Iris pigment epithelial cell (primary cell): ENCODE measurements at regions not wholly inside any gene's neighbourhood (a gene's known extent, or its start where the extent isn't known, plus 50 kb on each side); places are given as distances from the start of the nearest gene placed in this dataset.

ENCODE experiments used
- DNase-seq: peaks from one replicate; pipeline ENCODE4 v3.0.0-alpha.2; 2011; ENCODE audit warnings: low read depth

DNA sequence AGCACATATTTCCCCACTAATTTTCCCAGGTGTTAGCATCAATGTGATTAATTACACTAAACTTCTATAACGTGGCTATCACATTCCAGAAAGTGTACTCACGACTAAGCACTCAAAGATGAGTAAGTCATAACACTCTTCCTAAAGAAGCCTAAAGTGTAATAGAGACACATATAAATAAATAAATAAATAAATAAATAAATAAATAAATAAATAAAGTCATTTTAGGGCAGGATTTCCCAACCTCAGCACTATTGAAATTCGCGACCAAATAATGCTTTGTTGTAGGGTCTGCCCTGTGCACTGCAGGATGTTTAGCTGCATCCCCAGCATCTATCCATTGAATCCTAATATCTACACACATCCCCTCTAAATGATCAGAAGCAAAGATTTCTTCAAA is 390.9 kb downstream of the CDH7 start:
- no peak for DNase-seq

DNA sequence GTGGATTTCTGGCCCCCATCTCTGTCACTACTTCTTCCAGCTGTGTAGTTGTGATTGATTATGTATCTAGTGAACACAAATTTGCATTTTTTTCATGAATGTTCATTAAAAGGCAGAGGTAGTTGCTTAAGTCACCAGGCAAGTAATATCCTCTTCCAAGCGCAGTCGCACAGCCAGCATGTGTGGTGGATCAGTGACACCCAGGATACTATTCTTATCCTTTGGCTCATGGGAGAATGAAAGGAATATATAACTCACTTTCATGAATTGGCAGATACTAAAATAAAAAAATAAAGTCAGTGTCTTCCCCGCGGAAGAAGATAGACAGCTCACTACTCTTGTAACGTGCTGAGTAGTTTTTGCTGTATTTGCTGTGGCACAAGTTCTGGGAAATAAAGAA is 387.8 kb downstream of the CDH7 start:
- no peak for DNase-seq

DNA sequence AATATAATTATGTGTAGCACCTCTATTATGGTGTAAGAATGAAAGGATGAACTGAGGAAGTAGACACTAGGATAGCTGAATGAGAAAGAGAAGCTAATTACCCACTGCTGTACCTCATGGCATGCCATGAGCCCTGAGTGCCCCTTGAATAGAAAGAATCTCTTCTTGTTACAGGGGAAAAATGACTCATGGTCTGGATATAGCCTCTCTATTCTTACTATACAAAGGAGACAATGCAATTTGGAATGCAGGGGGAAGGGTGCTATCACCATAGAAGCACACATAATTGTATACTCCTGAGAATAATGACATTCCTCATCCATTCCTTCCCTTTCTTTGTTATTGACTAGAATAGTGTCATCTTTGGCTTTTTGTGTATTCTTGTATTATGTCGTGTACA is 385.2 kb downstream of the CDH7 start:
- DNase-seq, result peak; percentile 4

DNA sequence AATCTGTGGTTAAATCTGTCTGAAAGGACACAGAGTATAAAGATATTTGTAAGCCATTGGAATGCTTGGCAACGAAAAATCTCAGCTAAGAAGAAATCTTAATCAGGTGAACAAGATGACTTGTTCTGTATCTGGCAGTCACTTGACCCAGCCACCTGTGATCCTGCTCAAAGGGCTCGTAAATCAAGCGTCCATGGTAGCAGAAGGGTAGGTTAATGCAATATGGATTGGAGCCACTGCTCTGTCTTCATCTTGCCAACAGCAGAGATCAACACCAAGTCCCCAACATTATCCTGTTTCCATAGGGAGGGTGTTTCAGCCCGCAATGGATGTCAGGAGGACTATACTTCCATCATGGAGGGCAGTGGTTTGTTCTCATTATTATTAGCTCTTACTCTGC is 378.4 kb downstream of the CDH7 start:
- DNase-seq, result no peak

DNA sequence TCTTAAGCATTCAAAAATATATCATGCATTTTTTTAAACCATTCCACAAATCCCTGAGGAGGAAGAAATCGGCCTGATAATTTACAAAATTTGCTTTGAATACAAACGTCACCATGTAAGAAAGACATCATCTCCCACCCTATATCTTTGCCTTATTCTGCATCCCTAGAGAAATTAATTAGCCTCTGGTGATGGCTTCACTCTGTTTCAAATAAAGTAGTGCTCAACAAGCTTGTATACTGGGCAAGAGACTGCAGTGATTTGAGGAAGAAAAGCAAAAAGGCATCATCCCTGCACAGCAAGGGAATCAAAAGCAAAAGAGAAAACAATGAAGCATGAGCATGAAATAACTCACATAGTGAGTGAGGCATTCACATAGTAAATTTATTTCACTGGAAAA is 375.5 kb downstream of the CDH7 start:
- DNase-seq, result no peak

DNA sequence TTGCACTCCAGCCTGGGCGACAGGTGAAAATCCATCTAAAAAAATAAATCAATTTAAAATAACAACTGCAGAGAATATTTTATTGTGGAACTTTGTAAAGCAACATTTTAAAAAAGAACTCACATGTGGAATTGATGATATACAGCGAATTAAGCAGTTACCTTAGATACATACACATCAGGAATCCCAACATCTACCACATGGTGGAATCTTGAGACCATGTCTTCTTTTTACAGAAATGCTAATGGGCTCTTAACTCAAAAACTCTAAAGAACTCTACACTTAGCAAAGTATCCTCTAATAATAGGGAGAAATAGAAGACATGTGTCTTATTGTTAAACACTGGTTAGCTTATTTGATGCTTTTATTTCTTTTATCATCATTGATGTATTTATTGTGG is 373.6 kb downstream of the CDH7 start:
- no peak for DNase-seq

DNA sequence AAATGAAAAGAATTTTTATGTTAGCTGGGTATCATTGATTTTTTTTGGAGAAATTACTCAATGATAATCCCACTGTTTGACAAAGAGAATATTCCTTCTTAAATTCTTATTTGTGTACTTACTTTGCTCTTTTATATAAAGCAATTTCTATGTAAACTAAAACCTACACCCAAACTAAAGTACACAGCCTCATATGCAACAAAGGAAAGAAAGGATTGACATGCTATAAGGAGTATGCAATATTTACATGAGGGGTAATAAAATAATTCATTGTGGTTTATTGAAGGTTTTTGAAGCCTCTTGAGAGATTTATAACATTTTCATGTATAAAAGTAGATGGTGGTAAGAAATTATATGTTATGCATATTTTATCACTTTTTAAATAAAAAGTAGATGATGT is 368.5 kb downstream of the CDH7 start:
- no peak for DNase-seq

DNA sequence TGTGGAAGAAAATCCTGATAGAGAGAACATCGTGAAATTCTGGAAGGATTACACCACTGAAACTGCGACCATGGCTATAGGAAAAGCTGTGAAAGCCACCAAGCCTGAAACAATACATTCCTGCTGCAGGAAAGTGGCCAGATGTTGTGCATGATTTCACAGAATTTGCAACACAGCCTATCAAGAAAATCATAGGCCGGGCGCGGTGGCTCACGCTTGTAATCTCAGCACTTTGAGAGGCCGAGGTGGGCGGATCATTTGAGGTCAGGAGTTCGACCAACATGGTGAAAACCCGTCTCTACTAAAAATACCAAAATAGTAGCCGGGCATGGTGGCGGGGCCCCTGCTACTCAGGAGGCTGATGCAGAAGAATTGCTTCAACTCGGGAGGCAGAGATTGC is 360.2 kb downstream of the CDH7 start:
- DNase-seq, result no peak

DNA sequence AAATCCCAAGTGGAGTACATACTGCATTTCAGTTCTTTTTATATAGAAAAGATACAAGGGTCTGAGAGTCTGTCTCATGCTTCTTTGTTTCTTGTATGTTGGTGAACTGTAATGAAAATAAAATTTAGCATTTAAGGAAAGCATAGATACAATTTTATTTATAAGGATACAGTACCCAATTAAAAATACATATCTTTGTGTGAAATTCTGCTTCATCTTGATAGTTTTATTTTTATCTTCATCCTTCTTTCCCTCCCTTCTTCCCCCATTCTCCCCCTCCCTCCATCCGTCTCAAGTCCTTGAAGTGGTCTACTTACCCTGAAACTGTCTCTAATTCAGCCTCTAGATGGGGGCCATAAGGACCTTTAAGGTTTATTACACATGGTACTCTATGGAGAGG is 359.8 kb downstream of the CDH7 start:
- no peak for DNase-seq

DNA sequence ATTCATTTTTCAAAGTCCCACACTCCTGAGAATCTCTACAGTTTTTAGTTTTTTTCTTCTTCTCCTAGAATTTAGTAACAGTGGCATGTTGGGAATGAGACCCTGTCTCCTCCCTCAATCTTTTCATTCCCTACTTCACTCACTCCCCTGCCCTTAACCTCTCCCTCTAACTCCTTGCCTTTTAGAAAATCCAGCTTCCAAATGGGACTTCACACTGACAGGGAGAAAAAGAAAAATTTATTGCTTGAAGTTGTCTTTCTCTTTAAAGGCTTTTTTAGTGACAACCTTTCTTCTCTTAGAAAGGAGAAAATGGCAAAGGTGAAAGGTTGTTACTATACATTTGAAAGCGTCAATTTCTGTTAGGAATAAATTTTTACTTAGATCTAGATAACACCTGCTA is 359.2 kb downstream of the CDH7 start:
- no peak for DNase-seq

DNA sequence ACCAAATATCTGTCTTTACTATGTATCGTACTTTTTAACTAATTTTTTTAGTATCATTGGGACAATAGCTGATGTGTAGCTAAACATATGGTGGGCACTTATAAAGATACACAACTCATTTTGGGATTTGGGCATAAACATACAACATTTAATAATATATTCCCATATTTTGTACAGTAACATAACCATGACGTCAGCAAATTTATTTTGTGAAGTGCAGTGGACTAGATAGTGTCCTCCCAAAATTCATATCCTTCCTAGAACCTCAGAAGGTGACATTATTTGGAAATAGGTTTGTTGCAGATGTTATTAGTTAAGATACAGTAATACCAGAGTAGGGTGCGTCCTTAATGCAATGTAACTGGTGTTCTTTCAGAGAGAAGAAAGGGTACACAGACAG is 356.7 kb downstream of the CDH7 start:
- DNase-seq, result no peak

DNA sequence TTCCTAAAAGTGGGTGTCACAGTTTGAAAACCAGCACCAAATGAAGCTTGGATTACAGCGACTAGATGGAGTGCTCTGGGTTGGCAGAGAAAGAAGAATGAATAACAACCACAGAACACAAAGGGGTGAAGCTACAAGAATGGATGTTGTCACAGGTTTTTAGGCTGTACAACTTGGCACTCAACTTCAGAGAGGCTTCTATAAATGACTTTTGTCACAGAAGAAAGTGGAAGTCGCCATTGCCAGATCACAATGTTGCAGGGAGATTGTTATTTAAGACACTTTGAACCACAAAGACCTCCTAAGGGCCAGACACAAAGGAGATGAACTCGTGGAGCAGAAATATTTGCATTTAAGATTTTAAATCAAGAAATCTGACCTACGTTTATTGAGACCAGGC is 354.2 kb downstream of the CDH7 start:
- no peak for DNase-seq

DNA sequence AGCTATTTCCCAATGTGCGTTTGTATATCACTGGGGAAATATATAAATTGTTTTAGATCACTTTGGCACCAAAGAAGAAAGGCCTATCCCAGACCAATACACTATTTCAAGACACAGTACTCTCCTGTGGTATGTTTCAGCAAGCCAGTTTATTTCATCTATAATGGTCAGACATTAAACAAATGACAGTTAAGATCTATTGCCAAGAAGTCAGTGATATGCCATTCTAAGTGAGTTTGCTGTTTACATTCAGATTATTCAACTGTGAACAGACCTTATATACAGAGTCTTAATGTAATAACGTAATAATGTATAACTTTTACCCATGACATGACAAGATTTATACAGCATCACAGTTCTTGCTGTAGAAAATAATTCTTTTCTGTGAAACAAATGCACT is 352.7 kb downstream of the CDH7 start:
- DNase-seq, result no peak

DNA sequence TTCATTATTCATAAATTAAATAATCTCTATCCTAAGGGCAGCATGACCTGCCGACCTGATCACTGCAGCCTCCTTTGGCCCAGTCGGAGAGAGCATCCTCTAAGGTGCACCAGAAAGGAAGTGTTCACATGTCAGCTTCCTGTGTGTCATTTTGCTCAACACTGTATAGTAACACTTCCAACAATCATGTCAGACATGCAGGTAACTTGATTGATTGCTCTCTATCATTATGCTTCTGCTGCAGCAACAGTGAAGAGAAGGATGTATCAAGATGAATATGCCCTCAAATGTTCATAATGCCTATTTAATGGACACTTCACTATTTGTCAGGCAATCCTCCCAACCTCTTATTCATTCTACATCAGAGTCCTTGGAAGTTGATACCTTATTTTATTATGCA is 332.3 kb downstream of the CDH7 start:
- DNase-seq, result no peak

DNA sequence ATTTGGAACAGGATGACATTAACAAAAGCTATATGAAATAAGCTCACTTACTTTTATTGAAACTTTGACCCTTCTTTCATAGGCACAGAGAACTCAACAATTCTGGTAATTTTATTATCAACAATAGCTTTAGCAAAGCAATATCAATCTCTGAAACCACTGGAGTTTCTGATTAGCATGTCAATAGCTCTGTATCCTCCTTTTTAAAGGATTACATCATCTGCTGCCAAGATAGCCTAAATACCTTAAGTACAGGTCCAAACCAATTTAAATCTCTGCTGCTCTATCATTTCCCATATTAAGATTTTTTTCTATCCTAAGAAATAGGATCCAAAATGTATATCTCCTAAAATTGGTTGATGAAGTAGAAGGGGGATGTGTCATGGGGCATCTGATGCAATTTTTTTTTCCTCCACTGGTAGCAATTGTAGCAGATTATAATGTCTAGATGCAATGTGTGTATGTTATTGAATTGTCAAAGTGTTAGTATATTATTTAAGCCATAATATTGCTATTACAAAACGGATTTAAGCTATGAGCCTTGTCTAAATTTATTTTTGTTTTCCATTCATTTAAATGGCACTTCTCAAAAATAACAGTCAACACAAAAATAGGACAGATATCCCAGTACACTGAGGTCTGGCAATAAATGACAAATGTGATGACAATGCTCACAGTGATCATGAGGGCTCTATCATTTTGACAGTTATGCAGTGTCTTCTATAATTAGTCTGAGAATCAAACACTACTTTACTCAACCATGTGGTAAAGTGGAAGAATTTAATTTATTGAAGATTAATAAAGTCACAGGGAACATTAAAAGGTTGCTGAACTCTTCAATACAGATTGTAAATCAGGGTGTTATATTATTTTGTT is 328.4 kb downstream of the CDH7 start:
- DNase-seq, result no peak

DNA sequence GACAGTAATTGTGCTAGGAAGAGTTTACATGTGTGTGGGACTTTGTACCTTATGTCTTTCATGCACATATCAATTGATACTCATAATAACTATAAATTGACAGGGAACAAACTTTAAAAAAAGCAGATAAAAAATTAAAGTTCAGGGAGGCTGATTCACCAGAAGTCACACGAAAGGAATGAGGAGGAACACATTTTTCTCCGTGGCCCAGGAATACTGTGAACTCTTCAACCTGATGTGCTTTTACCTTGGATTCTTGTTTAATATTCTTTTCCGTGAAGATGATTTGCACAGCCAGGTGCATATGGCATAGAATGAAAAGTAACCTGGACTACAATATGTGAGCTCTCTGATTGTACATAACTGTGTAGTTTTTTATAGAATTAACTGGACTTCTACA is 326.3 kb downstream of the CDH7 start:
- no peak for DNase-seq

DNA sequence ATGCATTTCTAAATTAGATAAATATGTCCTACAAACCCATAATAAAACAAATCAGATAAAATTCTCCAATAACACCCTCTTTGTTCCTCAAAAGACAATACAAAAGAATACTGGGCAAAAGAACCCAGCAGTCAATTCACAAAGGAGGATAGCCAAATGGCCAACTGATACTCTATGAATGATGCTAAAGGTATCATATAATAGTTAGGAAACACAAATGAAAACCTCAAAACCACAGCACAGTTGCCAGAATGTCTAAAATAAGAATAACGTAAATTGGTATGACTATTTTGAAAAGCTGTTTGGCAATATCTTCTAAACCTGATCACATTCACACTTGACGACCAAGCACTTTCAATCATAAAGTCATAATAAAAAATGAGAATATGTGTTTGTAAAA is 315.4 kb downstream of the CDH7 start:
- DNase-seq, result no peak

DNA sequence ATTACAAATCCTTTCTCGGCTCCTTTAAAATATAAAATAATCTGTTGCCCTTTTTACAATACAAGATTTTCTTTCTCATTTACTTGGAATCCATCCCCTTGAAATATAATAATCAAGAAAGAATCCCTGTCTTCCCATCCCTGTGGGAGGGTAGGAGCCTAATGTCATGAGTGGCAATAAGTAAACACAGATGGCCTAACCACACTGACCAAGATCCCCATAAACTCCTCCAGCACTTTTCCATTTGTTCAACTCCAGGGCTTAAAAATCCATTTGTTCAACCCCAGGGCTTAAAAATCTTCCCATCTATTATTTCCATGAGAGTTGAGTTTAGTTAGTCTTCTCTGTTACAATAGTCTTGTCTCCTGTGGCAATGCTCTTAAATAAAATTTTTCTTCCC is 297.6 kb downstream of the CDH7 start:
- no peak for DNase-seq

DNA sequence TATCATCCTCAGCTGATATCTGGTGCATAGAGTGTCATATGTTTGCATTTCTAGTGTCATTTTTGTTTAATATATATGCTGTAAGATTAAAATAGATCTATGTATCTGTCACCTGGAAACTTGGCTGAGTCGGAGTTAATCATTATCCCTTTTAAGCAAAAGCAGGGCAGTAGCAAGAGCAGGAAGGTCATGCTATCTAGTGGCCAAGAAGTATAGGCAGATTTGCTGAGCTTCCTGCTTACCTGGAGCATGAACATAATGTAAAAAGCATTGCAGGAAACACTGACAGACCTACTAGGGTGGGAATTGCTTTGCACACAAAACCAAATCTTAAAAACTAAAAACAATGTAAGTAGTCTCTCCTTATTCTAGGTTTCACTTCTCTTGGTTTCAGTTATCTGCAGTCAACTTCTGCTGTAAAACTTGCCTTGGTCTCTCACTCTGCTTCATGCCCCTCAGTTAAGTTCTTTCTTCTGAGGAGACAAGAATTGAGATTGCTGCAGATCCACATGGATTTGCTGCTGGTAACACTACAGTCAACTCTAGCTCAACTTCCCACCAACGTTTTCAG is 295.3 kb downstream of the CDH7 start:
- no peak for DNase-seq

DNA sequence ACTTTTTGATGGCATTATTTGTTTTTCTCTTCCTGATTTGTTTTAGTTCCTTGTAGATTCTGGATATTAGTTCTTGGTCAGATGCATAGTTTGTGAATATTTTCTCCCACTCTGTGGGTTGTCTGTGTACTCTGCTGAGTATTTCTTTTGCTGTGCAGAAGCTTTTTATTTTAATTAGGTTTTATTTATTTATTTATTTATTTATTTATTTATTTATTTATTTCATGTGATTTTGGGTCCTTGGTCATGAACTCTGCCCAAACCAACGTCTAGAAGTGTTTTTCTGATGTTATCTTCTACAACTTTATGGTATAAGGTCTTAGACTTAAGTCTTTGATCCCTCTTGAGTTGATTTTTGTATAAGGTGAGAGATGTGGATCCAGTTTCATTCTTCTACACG is 292.2 kb downstream of the CDH7 start:
- no peak for DNase-seq

DNA sequence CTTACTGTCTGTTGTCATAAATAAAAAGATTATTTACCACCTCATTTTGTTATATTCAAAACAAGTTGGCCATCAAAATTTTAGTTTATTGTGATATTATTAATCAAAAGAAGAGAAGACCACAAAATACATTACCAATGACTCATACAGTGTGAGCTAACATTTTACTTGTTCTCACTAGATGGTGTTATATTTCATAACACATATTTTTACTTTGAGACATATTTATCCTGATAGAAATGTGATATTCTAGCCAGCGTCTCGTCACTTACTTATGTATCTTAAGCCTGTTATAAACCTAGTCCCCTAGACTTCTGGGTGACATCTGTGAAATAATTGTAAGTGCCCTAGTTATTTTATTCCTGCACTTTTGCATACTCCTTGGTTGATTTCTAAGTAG is 263.2 kb downstream of the CDH7 start:
- peak; percentile 36 for DNase-seq

DNA sequence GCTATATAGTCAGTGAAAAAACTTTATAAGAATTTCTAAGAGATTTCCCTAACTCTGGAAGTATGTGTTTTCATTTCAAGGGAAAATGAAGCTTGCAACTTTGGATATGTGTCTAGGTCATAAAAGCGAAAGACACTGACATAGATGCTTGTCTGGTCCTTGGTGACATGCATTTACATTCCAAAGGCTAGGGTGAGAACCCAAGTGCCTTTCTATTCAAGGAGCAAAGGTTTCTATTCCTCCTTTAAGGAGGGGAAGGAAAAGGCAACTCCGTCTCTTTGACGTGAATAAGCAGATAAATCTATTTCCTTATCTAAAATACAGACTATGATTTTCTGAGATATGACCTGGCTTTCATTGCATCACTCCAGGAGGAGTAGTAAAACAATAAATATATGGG is 261.1 kb downstream of the CDH7 start:
- no peak for DNase-seq

DNA sequence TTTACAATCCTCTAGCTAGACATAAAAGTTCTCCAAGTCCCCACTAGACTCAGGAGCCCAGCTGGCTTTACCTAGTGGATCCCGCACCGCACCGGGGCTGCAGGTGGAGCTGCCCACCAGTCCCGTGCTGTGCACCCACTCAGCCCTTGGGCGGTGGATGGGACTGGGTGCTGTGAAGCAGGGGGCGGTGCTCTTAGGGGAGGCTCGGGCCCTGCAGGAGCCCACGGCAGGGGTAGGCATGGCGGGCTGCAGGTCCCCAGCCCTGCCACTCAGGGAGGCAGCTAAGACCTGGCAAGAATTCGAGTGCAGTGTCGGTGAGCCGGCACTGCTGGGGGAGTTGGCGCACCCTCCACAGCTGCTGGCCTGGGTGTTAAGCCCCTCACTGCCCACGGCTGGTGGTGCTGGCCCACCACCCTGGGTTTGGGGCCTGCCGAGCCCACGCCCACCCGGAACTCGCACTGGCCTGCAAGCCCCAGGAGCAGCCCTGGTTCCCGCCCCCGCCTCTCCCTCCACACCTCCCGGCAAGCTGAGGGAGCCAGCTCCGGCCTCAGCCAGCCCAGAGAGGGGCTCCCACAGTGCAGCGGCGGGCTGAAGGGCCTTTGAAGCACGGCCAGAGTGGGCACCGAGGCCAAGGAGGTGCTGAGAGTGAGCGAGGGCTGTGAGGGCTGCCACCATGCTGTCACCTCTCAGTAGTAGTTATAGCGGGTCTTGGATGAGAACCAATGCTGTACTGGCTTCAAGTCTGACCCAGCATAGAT is 255.2 kb downstream of the CDH7 start:
- no peak for DNase-seq
